Stimulated activated CD4-positive, alpha-beta T cell treated with anti-CD3 and anti-CD28 coated beads, Interleukin-12 subunit alpha, Interleukin-12 subunit beta, amount 100 ng/mL, for 4 hours (primary cell): ENCODE measurements at regions not wholly inside any gene's neighbourhood (a gene's known extent, or its start where the extent isn't known, plus 50 kb on each side); places are given as distances from the start of the nearest gene placed in this dataset.
"Not testable (repeated sequence)": the region's sequence is repeated elsewhere in the genome, so short reads cannot be mapped to it uniquely, and the experiment has no call there.

ENCODE experiments used
- DNase-seq: peaks from one replicate; pipeline ENCODE4 v3.0.0-alpha.2; 2020

- DNase-seq: peak; percentile 68
Observed at GRCh38 chr5:87780831-87781760, 368.4 kb upstream of the CCNH start.

- no peak for DNase-seq
Observed at GRCh38 chr5:87778876-87779275, 366.1 kb upstream of the CCNH start.

GRCh38 chr5:87777877-87778276, 365.1 kb upstream of the CCNH start:
- DNase-seq: no peak

GRCh38 chr5:87776785-87777184, 364.1 kb upstream of the CCNH start:
- no peak for DNase-seq

- not testable (repeated sequence) for DNase-seq
Observed at GRCh38 chr5:87776302-87776701, 363.6 kb upstream of the CCNH start.

- no peak for DNase-seq
Observed at GRCh38 chr5:87775228-87775627, 362.5 kb upstream of the CCNH start.

- DNase-seq: no peak
Observed at GRCh38 chr5:87774804-87775203, 362.1 kb upstream of the CCNH start.

GRCh38 chr5:87770601-87771121, 357.9 kb upstream of the CCNH start:
- DNase-seq: no peak

- DNase-seq: no peak
Observed at GRCh38 chr5:87770016-87770570, 357.4 kb upstream of the CCNH start.

GRCh38 chr5:87769157-87769556, 356.4 kb upstream of the CCNH start:
- no peak for DNase-seq

- no peak for DNase-seq
Observed at GRCh38 chr5:87768190-87768589, 355.5 kb upstream of the CCNH start.

- no peak for DNase-seq
Observed at GRCh38 chr5:87765009-87765408, 352.3 kb upstream of the CCNH start.

GRCh38 chr5:87762631-87763030, 349.9 kb upstream of the CCNH start:
- DNase-seq: no peak

GRCh38 chr5:87756951-87757350, 344.2 kb upstream of the CCNH start:
- no peak for DNase-seq

GRCh38 chr5:87755360-87755759, 342.6 kb upstream of the CCNH start:
- no peak for DNase-seq

GRCh38 chr5:87754009-87754757, 341.5 kb upstream of the CCNH start:
- DNase-seq: no peak

- no peak for DNase-seq
Observed at GRCh38 chr5:87752362-87752761, 339.6 kb upstream of the CCNH start.

- no peak for DNase-seq
Observed at GRCh38 chr5:87751824-87752223, 339.1 kb upstream of the CCNH start.

GRCh38 chr5:87746891-87747377, 334.2 kb upstream of the CCNH start:
- no peak for DNase-seq

GRCh38 chr5:87746341-87746740, 333.6 kb upstream of the CCNH start:
- no peak for DNase-seq

GRCh38 chr5:87741881-87742280, 329.2 kb upstream of the CCNH start:
- no peak for DNase-seq

- DNase-seq: no peak
Observed at GRCh38 chr5:87735923-87736322, 323.2 kb upstream of the CCNH start.

- DNase-seq: no peak
Observed at GRCh38 chr5:87733897-87734296, 321.2 kb upstream of the CCNH start.
